Vagina (tissue), 2 donors: ENCODE measurements at regions not wholly inside any gene's neighbourhood (a gene's known extent, or its start where the extent isn't known, plus 50 kb on each side); places are given as distances from the start of the nearest gene placed in this dataset.

Experiments used
- DNase-seq, 2 donors: peaks; one replicate each; pipeline ENCODE4 v3.0.0-alpha.2; 2017; ENCODE audit errors: extremely low spot score in 2 of 2
- H3K27ac ChIP-seq: fragments of 200-600 bp; sonication (generic); one replicate; pipeline ENCODE4 v1.5.1; 2019
- H3K27me3 ChIP-seq: fragments of 200-600 bp; sonication (generic); one replicate; pipeline ENCODE4 v1.5.1; 2019
- H3K36me3 ChIP-seq, 2 donors: fragments of 200-600 bp; sonication (generic); one replicate each; pipeline ENCODE4 v1.5.1; 2017 to 2019
- H3K4me1 ChIP-seq: fragments of 200-600 bp; sonication (generic); one replicate; pipeline ENCODE4 v1.5.1; 2019
- H3K4me3 ChIP-seq, 2 donors: fragments of 200-600 bp; sonication (generic); 1 replicate in 1 of 2; 2 replicates in 1 of 2; pipeline ENCODE4 v1.5.1; 2016 to 2019
- H3K9me3 ChIP-seq: fragments of 200-600 bp; sonication (generic); one replicate; pipeline ENCODE4 v1.5.1; 2019
- CTCF ChIP-seq, 3 experiments: fragments of 450-650 bp in 2 of 3; fragments of 200-600 bp in 1 of 3; sonication (generic) in 1 of 3; IDR thresholded peaks; one replicate each; pipeline ENCODE4 v1.5.1; 2017 to 2019; ENCODE audit warnings: antibody characterized with exemption in 3 of 3, mild to moderate bottlenecking in 2 of 3, moderate library complexity in 2 of 3
- POLR2A ChIP-seq, 2 donors: fragments of 450-650 bp; IDR thresholded peaks; one replicate each; pipeline ENCODE4 v1.6.1; 2017; ENCODE audit warnings: antibody characterized with exemption in 2 of 2, mild to moderate bottlenecking in 2 of 2, moderate library complexity in 2 of 2
- POLR2AphosphoS5 ChIP-seq, 2 donors: sonication (generic); formaldehyde crosslinking; IDR thresholded peaks; one replicate each; pipeline ENCODE4 v1.9.0; 2017; ENCODE audit warnings: antibody characterized with exemption in 2 of 2, mild to moderate bottlenecking in 2 of 2, low read depth in 1 of 2; ENCODE audit not compliant: insufficient read depth in 1 of 2
- intact Hi-C: fragments of 100-400 bp; cut with DNase I; formaldehyde crosslinking; loops from one replicate; pipeline ENCODE4 v1.15.1; 2023

- H3K4me3 ChIP-seq = no peak overlapping the region
- H3K36me3 ChIP-seq = no peaks in the 10 kb centered on the region
- DNase-seq = no peak
- H3K4me1 ChIP-seq = peaks cover 39% of the 10 kb centered on the region
- no peaks in the 10 kb centered on the region for H3K27me3 ChIP-seq
- no peak for TF ChIP-seq CTCF (IDR thresholded peaks at IDR 0.05)
- TF ChIP-seq POLR2A (IDR thresholded peaks at IDR 0.05) = no peak
- TF ChIP-seq POLR2AphosphoS5 (IDR thresholded peaks at IDR 0.05; ENCODE audit: insufficient read depth in 1 of 2, low read depth in 1 of 2) = no peak
- no peaks in the 10 kb centered on the region for H3K9me3 ChIP-seq
- intact Hi-C loops = no loop called here
- no peak overlapping the region for H3K27ac ChIP-seq
Observed at GRCh38 chr9:89745601-89746376, 141.0 kb downstream of the GADD45G start.

- H3K4me3 ChIP-seq = no peak overlapping the region
- no peaks in the 10 kb centered on the region for H3K27me3 ChIP-seq
- no peaks in the 10 kb centered on the region for H3K9me3 ChIP-seq
- no peak for DNase-seq
- no peak overlapping the region for H3K27ac ChIP-seq
- H3K4me1 ChIP-seq = peaks cover 39% of the 10 kb centered on the region
- TF ChIP-seq POLR2AphosphoS5 (IDR thresholded peaks at IDR 0.05; ENCODE audit: insufficient read depth in 1 of 2, low read depth in 1 of 2) = peak in 1 of 2 donors; percentile 48
- TF ChIP-seq POLR2A (IDR thresholded peaks at IDR 0.05) = no peak
- H3K36me3 ChIP-seq = no peaks in the 10 kb centered on the region
- intact Hi-C loops = no loop called here
Observed at GRCh38 chr9:89746385-89747116, 141.7 kb downstream of the GADD45G start.

GRCh38 chr9:89747596-89747995 lies 142.8 kb downstream of the GADD45G start:
- no peak for DNase-seq
- TF ChIP-seq CTCF (IDR thresholded peaks at IDR 0.05) (no peak), POLR2AphosphoS5 (IDR thresholded peaks at IDR 0.05; ENCODE audit: insufficient read depth in 1 of 2, low read depth in 1 of 2) (no peak), POLR2A (IDR thresholded peaks at IDR 0.05) (no peak)
- H3K4me1 ChIP-seq = peaks cover 39% of the 10 kb centered on the region
- no peaks in the 10 kb centered on the region for H3K36me3 ChIP-seq
- H3K27ac ChIP-seq = no peak overlapping the region
- intact Hi-C loops = no loop called here
- no peaks in the 10 kb centered on the region for H3K27me3 ChIP-seq
- no peak overlapping the region for H3K4me3 ChIP-seq
- H3K9me3 ChIP-seq = no peaks in the 10 kb centered on the region

- no peaks in the 10 kb centered on the region for H3K9me3 ChIP-seq
- no peaks in the 10 kb centered on the region for H3K27me3 ChIP-seq
- no peak overlapping the region for H3K27ac ChIP-seq
- H3K4me3 ChIP-seq = no peak overlapping the region
- intact Hi-C loops = no loop called here
- TF ChIP-seq POLR2A (IDR thresholded peaks at IDR 0.05) = no peak
- TF ChIP-seq CTCF (IDR thresholded peaks at IDR 0.05) = no peak
- TF ChIP-seq POLR2AphosphoS5 (IDR thresholded peaks at IDR 0.05; ENCODE audit: insufficient read depth in 1 of 2, low read depth in 1 of 2) = no peak
- no peaks in the 10 kb centered on the region for H3K36me3 ChIP-seq
- no peak for DNase-seq
- H3K4me1 ChIP-seq = peaks cover 39% of the 10 kb centered on the region
Observed at GRCh38 chr9:89748021-89748670, 143.3 kb downstream of the GADD45G start.

GRCh38 chr9:89748831-89749499 lies 144.2 kb downstream of the GADD45G start:
- Histone ChIP-seq H3K4me3 (no peak overlapping the region), H3K36me3 (no peaks in the 10 kb centered on the region), H3K9me3 (no peaks in the 10 kb centered on the region), H3K4me1 (peaks cover 39% of the 10 kb centered on the region), H3K27me3 (no peaks in the 10 kb centered on the region), H3K27ac (no peak overlapping the region)
- intact Hi-C loops = no loop called here
- TF ChIP-seq POLR2AphosphoS5 (IDR thresholded peaks at IDR 0.05; ENCODE audit: insufficient read depth in 1 of 2, low read depth in 1 of 2) = no peak
- DNase-seq = no peak
